HG02610 (cell line): ENCODE measurements at regions not wholly inside any gene's neighbourhood (a gene's known extent, or its start where the extent isn't known, plus 50 kb on each side); places are given as distances from the start of the nearest gene placed in this dataset.
"Not testable (repeated sequence)": the region's sequence is repeated elsewhere in the genome, so short reads cannot be mapped to it uniquely, and the experiment has no call there.

Source experiments
- ATAC-seq: cut with Tn5 transposase; IDR thresholded peaks from one replicate; pipeline ENCODE4 v1.9.1; 2021; ENCODE audit warnings: mild to moderate bottlenecking, moderate library complexity; ENCODE audit not compliant: unreplicated experiment

DNA sequence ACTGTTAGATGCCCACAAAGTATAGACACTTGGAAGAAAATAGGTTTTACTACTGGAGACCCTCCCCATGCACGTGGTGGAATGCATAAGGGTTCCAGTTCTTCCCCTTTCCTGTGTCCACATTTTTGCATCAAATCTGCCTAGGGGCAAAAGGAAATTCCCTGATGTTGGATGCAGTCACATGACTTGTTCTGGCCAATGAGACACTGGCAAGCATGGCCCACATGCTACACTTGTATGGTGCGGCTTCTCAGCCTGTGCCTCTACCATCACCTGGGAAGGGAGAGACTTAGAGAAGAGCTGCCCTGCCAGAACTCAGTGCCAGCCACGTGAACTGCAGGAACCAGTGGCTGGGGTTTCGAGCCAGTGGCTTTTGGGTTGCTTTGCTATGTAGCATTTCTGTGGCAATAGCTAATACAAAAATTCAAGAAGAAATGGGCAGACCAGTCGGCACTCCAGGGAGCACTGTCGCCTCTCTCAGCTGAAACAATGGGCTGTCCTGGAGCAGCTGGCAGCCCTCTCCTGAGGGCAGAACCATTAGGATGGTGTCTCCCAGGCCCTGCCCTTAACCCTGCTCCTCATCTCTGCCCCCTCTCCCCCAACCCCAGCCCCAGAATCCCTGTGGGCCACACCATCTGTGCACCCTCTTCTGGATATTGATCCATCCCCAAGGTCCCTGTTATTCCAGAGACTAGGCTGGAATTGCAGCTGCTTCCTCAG lies 634.0 kb downstream of the UQCRFS1 start:
- ATAC-seq = no peak

DNA sequence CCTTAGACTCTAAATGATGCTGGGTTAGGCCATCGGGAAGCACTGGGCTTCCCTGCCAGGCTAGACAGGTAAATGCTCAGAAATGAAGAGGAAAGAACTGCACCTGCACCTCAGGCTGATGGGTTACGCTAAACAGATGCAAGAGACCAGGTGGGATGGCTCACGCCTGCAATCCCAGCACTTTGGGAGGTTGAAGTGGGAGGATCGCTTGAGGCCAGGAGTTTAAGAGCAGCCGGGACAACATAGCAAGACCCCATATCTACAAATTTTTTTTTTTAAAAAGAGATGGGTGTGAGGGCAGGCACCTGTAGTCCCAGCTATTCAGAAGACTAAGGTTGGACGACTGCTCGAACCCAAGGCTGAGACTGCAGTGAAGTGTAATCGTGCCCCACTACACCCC lies 634.7 kb downstream of the UQCRFS1 start:
- ATAC-seq = no peak

DNA sequence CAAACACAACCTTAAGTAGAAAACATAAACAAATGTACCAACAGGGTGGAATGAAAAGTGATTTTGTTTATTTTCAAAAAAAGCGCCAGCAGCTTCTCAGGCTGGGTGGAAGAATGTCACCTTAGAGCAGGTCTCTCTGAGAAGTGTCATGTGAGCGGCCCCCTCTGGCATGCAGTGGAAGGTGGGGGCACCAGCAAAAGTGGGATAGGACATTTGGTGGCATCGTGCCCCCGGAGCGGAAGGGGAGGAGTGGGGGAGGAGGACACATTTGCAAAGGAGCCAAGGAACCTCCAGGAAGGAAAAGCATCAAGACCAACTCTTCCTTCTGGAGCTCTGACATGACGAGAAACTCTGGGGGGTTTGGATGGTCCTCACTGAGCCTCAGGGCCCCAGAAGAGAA lies 635.3 kb downstream of the UQCRFS1 start:
- no peak for ATAC-seq

GRCh38 chr19:28577233-28577632 lies 635.7 kb downstream of the UQCRFS1 start:
- ATAC-seq = no peak

DNA sequence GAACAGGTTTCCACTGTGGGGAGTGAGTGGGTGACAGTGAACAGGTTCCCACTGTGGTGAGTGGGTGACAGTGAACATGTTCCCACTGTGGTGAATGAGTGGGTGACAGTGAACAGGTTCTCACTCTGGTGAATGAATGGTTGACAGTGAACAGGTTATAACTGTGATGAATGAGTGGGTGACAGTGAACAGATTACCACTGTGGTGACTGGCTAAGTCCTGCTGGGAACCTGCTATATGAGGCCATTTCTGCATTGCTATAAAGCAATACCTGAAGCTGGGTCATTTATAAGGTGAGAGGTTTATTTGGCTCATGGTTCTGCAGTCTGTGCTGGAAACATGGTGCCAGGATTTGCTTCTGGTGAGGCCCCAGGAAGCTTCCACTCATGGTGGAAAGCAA lies 637.1 kb downstream of the UQCRFS1 start:
- no peak for ATAC-seq

GRCh38 chr19:28575312-28575711 lies 637.6 kb downstream of the UQCRFS1 start:
- not testable (repeated sequence) for ATAC-seq

GRCh38 chr19:28574212-28574611 lies 638.7 kb downstream of the UQCRFS1 start:
- no peak for ATAC-seq

GRCh38 chr19:28569132-28570131 lies 643.5 kb downstream of the UQCRFS1 start:
- no peak for ATAC-seq

DNA sequence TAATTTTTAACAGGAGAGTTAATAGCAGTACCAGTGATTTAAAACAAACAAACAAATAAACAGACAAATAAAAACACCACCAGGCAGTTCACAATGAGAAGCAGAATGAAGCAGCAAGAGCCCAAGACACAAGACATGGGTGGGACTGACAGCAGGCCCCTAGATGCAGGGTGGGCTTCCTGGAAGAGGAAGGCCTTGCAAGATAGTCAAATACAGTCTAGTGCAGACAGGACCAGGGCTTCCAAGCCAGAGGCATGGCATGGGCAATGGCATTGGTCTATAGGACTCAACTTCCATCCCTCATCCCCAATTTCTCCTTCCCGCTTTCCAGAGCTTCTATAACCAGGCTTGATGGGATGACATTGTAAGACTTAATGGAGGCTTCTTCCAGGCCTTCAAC lies 645.1 kb downstream of the UQCRFS1 start:
- no peak for ATAC-seq

DNA sequence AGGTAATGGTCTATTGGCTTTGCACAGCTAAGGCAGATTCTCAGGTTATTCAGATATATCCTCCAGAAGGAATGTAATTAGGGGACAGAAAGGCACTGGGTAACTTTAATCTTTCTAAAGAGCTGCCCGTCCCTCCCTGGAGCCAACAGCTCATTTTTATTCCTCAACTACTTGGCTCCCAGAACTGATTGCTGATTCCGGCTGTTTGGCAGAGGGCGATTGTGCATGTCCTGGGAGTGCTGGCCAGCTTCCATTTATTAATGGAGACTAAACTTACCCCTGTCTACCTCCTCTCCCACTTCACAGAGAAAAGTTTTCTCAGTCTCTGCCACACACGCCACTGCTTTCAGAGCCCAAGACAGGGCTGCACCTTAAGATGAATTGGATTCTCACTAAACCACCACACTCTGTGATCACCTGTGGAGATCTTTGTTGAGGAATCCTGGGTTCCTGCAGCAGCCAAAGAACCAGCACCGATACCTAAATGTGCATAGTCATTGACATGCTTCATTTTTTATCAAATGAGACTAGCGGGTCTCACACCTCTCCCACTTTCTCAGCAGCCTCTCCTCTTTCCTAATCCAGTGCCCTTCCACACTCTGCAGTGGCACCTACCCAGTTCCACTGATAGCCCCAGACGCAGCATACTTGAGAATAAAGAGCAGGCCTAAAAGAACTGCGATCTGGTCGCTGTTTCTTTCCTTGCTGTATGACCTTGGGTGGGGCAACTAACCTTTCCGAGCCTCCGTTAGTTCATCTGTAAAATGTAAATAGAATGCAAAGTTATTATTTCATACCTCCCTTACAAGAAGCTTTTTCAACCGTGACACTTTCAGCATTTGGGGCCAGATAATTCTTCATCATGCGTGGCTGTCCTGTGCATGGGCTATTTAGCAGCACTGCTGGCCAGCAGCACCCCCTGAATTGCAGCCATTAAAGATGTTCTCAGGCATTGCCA lies 648.7 kb downstream of the UQCRFS1 start:
- ATAC-seq = no peak

DNA sequence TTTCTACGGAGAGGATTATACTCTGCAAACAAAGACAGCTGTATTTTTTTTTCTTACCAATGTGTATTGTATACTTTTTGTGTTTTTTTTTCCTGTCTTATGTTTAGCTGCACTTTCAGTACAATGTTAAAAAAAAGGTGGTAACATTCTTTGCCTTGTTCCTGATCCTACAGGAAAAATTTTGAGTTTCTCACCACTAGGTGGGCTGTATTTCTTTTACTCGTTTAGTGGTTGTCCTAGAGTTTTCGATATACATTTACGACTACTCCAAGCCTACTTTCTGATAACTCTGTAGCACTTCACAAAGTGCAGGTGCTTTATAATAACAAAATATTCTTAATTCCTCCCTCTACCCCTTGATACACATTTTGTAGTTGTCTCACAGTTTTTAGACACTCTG lies 652.2 kb downstream of the UQCRFS1 start:
- no peak for ATAC-seq

GRCh38 chr19:28558783-28559182 lies 654.2 kb downstream of the UQCRFS1 start:
- ATAC-seq = no peak

DNA sequence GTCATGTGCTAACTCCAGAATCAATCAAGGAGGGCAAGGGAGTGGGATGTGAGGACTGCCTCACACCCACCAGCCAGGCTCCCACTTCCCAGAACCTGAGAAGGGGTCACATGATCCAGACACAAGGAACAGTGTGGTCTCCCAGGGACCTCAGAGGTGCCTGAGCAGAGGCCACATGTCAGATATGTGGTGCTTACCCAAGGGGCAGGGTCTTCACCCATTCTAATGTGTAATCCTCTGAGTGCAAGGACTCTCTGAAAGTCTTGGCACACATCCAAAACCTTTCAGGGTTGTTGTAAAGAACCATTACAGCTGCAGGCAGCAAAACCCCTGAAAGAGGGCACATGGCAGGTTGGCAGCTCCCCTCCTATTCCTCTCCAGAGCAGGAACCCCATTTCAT lies 656.6 kb downstream of the UQCRFS1 start:
- no peak for ATAC-seq

DNA sequence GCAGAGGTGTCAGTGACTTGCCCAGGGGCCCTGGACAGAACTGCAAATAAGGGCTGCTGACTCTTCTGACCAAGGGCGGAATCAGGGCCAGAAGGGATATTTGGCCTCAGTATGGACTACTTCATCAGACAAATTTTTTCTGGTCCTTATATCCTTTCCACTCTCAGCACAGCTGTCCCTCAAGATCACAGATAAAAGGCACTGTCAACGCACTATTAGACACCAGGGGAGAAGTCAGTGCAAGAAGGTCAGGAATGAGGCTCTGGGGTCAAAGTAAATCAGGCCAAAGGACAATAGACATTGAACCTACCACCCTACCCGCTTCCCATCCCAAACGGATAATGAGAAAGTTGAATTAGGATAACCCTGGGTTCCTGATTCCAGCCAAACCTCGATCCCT lies 657.6 kb downstream of the UQCRFS1 start:
- ATAC-seq = no peak

- no peak for ATAC-seq
Observed at GRCh38 chr19:28554321-28555091, 658.4 kb downstream of the UQCRFS1 start.

DNA sequence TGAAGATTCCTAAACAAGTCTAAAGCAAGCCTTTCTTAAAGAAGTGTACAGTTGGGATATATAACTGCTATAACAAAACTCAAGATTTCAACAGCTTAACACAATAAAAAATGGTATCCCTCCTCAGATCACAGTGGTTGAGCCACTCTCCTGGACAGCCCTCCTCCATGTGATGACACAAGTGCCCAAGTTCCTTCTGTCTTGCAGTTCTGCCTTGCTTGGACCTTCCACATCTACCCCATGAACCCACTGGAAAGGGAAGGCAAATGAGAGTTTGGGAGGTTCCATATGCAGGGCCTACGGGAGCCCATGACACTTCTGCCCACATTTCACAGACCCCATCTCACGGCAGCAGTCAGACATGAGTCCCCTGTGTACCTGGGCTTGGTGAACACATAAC lies 659.2 kb downstream of the UQCRFS1 start:
- no peak for ATAC-seq

DNA sequence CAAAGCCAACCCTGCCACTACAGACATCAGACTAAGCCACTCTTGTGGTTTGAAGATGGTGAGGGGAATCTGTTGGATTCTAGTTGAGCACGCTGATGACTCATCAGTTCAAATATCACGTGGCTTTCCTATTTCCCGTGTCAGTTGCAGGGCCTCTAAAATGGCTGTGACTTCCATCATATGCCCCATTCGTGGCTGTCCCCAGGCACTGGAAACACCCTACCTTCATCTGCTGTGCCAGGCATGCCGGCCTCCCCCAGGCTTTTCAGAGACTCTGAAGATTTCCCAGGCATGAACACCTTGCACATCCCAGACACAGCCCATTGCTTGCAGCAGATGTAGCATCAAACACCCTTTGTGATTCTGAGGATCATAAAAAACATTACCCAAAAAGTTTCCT lies 659.9 kb downstream of the UQCRFS1 start:
- no peak for ATAC-seq

GRCh38 chr19:28549680-28550277 lies 663.2 kb downstream of the UQCRFS1 start:
- no peak for ATAC-seq

- ATAC-seq = no peak
Observed at GRCh38 chr19:28546148-28546685, 666.7 kb downstream of the UQCRFS1 start.
